TTC549 (cell line): ENCODE measurements at regions not wholly inside any gene's neighbourhood (a gene's known extent, or its start where the extent isn't known, plus 50 kb on each side); places are given as distances from the start of the nearest gene placed in this dataset.
"Not testable (repeated sequence)": the region's sequence is repeated elsewhere in the genome, so short reads cannot be mapped to it uniquely, and the experiment has no call there.

Experiments
- FAIRE-seq: peaks from 2 replicates; lab custom pipeline; 2012; peaks lifted over from hg19 to GRCh38; lab: Jason Lieb, UNC

DNA sequence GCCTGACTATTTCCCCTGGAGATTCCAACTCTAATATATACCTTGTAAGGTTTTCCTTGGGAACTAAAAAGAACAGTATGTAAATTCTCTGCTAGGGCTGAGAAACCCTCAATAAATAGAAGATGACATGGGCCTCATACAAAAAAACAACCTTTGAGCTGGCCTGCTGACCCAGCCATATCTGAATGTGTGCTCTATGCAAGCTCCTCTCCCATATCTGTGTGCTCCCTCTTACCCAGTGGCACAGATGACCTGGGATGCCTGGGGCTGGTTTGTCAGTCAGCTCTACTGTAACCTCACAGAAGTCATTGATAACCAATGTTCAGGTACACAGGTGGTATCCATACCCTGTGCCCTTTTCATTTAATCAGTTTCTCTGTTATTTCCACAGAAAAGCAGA, 329.2 kb downstream of the SEC16B start:
- FAIRE-seq = no peak

DNA sequence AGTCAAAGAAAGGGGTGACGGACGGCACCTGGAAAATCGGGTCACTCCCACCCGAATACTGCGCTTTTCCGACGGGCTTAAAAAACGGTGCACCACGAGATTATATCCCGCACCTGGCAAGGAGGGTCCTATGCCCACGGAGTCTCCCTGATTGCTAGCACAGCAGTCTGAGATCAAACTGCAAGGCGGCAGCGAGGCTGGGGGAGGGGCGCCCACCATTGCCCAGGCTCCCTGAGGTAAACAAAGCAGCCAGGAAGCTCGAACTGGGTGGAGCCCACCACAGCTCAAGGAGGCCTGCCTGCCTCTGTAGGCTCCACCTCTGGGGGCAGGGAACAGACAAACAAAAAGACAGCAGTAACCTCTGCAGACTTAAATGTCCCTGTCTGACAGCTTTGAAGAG, 335.7 kb downstream of the SEC16B start:
- not testable (repeated sequence) for FAIRE-seq

DNA sequence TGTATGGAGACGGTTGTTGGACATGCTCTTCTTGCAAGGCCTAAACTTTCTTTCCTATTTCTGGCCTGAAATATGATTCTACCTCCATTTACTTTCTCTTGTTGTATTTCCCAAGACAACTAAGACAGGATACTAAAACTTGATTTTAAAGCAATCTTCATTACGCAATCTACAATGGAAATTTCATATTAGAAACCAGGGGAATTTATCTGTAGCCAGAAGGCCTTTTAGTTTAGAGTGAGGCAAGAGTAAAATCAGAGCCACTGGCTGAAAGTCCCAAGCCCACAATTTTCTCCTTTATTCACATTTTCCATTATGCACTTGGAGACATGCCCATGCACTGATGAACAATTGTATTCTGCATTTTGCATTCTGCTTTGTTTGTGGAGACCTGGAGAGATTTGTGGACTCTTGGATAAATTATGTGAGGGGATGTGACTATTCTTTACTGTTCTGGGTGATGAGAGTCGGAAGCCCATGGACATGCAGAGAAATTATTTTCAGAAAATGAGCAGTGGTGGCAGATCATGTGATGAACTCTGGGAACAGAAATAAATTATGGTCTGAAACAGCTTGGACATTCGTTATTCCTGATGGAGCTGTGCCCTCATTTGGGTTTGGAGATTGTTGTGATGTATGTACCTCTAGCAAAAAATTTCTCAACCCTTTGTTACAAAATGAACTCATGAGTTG, 336.8 kb downstream of the SEC16B start:
- FAIRE-seq = no peak

DNA sequence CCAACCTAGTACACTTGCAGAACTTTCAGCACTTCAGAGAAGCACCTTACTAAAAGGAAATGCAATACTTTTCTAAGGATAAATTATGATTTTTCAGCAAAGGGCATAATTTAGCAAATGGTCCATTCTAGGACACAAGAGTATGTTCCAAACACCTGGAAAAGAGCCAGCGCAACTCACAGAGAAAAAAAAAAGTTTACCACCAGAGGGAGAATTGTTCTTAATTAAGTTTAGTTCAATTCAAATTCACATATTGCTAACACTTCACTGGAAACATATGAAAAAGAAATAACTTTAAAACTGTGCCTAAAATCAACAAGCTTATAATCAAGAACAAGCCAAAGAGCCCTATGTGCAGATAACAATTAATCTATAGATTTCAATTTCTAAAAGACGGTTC, 338.1 kb downstream of the SEC16B start:
- FAIRE-seq = no peak

DNA sequence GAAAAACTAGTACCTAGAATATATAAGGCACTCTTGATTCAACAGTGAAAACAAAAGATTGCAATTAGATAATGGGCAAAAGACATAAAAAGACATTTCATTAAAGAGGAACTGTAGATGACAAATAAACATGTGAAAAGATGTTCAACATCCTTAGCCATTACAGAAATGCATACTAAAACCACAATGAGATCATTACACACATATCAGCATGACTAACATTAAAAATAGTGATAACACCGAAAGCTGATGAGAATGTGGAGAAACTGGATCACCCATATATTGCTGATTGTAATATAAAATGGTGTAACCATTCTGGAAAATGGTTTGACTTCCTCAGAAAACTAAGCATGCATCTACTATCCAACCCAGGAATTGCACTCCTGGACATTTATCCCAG, 340.3 kb downstream of the SEC16B start:
- FAIRE-seq = no peak

DNA sequence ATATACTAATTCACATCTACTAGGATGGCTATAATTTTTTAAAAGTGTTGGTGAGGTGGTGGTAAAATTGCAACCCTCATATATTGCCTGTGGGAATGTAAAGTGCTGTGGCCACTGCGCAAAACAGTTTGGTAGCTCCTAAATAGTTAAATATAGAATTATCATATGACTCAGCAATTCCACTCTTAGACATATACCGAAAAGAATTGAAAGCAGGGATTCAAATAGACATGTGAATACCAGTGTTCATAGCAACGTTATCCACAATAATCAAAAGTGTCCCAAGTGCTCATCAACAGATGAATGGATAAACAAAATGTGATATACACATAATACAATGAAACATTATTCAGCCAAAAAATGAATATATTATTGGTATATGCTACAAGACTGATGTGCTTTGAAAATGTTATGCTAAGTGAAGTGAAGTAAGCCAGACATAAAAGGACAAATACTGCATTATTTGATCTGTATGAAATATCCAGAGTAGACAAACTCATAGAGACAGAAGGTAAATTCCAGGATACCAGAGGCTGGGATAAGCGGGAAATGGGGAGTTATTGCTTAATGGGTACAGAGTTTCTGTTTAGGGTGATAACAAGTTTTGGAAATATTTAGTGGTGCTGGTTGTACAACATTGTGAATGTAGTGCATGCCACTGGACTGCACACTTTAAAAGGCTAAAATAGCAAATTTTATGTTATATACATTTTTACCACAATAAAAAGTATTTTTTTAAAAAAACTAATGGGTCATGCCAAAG, 342.5 kb downstream of the SEC16B start:
- no peak for FAIRE-seq

DNA sequence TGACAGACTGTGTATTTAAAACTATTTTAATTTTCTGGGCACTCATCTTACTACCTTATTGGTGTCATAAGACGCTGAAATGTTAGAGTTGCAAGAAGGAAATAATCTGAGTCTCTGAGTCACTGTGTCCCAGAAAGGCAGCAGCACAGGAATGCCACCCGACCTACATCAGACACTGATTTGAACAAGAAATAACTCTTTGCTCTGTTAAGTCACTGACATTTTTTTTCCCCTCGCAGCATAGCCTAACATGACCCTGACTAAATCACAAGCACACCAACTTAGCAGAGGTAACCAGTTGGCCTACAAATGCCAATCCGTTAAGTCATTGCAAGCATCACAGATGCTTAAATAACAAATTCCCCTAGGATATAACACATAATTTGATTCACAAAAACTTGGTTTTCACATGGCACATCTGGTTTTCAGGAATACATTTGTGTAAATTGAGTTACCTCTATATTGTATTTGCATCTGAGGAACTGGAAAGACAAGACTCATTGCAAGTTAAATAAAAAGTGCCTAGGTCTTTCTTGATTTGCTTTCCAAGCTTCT, 349.1 kb downstream of the SEC16B start:
- FAIRE-seq = no peak

DNA sequence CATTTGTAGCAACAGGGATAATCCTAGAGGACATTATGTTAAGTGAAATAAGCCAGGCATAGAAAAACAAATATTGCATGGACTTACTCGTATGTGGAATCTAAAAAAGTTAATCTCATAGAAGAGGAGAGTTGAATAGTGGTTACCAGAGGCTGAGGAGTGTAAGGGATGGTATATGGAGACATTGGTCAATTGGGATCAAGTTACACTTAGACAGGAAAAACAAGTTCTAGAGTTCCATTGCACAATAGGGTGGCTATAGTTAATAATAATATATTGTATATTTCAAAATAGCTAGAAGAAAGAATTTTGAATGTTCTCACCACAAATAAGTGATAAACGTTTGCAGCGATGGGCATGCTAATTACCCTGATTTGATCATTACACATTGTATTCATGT, 354.6 kb downstream of the SEC16B start:
- no peak for FAIRE-seq

DNA sequence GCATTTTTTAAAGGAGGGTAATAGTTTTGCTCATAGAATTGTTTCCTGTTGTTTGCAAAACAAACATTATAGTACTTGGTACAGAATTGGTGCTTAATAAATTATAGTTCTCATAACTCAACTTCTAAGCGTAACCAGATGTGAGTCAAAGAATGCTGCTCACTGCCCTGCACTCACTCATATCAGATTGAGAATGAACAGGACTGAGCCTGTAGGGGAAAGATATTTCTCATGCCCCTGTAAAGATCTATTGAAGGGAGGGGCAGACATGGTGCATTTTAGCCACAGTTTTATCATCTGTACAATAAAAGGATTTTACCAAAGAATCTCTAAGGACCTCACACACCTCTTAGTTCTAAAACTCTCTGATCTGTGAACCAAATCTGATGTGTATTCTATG, 358.5 kb downstream of the SEC16B start:
- FAIRE-seq = no peak

DNA sequence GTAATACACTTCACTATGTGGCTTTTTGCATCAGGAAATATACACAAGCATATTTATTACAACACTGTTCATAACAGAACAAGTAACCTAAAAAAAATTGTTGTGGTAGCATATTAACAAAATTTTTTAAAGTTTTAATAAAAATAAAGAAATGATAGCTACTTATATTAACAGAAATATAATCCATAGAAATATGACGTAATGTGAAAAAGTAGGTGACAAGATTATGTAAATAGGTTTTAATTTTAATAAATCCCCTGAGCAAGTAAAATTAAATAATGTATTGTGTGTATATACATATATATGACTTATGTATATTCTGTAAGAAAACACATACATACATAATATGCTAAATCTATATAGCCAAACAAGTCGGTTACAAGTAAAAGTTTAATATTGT, 359.9 kb downstream of the SEC16B start:
- FAIRE-seq = peak; percentile 82

DNA sequence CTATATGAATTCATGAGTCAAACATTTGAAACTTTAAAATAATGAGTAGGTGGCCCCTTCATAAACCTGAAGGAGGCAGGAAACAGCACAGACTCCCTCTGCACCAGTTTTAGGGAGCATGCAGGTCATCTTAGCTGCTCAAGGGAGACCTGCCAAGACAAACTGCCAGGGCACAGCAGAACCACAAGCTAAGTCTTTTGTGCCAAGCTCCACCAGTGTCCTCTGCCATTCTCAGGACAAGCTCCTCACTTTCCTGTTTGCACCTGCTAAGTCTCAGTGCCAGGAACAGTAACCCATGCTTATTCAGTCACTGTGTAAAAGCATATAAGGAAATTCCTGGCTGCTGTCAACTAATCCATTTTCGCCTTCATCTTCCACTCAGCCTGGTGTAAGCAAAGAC, 368.9 kb downstream of the SEC16B start:
- no peak for FAIRE-seq

DNA sequence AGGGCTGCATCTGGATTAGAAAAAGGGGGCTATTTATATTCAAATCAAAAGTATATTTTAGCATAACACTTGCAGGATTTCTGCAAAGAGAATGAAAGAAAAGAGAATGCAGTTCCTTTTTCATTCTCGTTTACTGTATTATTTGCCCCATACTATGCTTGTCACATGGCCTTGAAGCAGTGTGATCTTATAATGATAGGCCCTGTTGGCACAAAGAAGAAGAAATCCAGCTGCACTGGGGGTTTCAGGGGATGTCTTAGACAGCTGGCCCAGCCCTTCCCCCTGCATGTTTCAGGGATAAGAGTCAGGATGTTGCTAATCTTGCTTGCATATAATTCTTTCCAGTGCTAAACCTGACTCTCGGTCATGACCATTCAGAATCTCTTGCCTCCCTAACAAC, 369.5 kb downstream of the SEC16B start:
- no peak for FAIRE-seq

DNA sequence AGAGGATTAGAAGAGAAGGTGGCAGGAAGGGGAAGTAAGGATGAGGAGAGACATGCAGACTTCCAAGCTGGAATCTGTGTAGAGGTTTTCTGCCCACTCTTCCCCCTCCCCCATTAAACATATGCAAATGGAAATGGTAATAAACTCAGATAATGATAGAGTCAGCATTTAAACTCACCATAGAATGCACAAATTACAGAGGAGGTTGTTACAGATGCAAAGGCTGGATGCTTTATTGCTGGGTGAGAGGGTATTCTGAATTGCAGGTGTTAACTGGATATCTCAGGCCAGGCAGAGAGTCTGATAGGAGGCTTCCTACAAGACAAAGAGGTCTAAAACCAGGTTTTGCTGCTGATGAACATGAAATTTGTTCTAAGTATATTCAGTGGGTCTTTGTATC, 372.5 kb downstream of the SEC16B start:
- no peak for FAIRE-seq

DNA sequence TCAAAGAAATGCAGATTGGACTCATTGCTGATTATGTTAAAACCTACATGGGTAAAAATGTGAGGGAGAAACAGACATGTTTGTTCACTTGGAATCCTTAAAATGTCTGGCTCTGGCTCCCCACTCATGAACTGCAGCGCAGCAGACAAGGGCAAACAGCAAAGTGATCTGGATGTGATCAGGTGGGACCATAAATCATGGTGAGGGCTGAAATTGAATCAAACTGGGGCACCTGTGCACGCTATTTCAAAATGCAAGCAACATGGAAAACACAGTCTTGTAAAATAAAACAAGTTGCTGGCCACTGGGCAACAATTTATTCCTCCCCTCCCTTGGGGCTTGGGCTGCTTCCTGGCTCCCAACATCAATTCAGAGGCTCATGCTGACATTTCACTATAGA, 373.4 kb downstream of the SEC16B start:
- no peak for FAIRE-seq

DNA sequence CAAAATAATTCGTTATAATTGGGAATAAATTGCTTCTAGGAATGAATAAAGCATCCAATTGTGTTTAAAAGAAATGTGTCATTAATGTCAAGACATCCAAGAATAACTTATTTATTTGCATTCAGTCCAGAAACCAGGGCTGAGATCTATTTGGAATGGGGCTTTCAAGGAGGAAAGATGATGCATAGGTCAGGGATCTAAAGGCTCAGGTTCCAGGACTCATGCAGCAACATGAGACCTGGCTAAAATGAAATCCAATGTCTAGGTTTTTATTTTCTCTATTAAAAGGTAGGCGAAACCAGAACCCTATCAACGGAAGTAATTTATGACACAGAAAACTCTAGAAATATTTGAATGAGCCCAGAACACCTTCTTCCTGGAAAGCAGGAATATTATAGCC, 376.8 kb downstream of the SEC16B start:
- no peak for FAIRE-seq

DNA sequence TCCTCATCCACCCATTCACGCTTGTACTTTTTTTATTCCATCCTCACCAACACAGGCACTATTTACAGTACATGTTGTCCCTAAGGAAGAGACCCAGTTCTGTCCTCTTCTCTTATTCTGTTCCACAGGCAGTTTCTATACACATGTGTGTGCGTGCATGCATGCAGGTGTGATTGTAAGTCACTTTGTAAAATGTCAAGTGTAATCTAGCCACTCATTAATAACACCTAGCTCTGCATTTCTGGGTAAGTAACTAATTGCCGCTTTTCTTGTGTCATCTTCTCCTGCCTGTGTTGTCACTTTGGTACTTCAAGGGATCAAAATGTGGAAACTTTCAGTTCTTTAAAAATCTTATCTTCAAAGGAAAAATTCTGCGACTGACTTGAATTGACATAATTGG, 377.2 kb downstream of the SEC16B start:
- FAIRE-seq = no peak

DNA sequence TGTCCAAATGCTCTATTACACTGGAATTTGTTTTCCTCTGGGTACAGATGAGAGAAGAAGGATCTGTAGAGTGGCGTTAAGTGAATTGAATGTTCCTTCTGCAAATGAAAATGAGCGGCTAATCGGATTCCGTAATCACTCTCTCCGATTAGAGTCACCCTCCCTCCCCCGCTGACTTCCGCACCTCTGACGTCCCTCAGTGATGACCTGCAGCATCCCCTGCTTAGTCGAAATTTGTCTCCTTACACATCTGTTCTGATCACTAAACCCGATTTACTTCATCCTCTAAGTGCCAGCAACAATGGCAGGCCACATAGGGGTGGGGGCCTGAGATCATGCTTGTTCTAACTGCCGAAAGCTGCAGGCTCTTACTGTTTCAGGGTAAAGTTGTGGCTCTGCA, 378.7 kb downstream of the SEC16B start:
- FAIRE-seq = no peak

DNA sequence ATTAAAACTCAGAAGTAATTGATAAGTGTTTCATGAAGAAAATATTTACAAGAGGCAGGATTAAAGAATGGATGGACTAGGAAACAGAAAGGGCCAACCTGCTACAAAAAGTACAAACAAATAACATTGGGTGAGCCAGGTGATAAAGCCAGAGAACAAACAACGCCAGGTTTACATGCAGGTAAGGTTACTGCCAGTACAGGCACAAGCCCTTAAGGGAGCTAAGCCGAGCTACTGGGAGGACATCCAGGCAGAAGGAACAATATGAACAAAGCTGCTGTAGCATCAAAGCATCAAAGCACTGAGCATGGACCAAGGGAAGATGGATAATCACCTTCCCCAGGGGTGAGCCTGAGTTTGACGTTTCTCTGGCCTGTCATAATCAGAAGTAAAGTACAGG, 380.7 kb downstream of the SEC16B start:
- FAIRE-seq = no peak

DNA sequence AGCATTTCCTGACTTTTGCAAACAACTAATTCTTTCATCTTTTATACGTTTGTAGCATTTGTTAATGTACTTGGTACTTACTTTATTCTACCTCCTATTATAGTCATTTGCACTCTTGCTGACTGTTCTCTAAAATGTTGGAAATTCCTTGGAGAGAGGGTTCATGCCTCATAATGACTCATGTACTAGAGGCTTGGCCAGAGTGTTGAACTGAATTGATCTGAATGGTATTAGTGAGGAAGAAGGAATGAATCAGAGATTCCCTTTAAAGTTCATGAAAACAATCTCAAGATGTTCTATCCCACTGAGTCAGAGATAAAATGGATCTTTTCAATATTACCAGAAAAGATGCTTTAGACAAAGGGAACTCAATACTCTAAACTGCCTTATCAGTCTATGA, 383.4 kb downstream of the SEC16B start:
- no peak for FAIRE-seq

DNA sequence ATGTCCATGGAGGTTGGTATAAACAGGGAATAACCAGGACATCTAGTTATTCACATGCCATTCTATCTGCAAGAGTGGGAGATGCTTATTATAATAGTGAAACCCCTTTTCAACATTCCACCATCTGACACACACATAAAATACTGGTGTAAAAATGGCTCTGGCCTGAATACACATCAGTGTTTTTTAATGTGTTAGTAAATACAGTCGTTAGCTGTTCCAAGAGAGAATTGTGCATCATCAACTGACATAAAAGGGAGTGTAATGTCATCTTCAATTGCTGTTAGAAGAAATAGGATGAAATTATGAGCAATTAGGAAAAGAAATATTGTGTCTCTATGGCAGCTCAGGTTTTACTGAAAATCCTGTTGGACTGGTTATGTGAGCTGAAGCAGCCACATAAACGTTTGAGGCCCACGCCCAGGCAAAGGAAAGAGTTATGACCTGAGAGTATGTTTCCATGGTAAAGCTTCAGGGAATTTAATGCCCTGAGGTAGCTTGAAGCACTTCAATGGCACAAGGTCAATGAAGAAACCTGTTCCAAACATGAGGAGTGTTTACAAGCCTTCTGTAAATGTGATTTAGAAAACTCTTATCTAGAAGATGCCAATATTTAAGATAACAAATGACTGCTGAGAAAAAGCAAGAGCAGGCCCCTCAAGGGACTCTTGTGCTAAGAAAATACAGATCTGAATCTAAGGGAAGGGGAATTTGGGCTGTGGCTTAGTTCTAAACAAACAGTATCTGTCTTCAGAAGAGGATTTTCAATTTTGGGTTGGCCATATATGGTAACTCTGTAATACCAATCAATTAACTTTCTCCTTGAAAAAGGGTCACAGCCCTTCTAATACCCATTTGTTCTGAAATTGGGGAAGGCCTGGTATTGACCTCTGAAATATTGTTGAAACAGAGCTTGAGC, 384.3 kb downstream of the SEC16B start:
- no peak for FAIRE-seq

DNA sequence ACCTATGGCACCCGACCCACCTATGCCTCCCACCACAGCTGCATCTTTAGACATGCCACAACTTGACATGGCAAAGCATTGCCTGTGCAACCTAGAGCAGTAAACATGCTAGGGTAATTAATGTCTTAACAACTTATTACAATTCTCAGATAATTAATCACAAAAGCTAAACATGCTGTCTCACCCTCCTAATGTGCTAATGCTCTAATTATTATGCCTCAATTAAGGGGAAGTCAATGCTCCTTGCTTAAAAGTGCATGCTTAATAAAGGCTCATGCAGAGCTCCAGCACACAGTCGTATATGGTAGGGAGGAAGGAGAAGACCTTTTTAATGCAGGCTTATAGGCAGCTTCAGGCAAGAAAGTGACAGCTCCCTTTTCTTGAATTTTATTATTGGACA, 396.0 kb downstream of the SEC16B start:
- FAIRE-seq = no peak

DNA sequence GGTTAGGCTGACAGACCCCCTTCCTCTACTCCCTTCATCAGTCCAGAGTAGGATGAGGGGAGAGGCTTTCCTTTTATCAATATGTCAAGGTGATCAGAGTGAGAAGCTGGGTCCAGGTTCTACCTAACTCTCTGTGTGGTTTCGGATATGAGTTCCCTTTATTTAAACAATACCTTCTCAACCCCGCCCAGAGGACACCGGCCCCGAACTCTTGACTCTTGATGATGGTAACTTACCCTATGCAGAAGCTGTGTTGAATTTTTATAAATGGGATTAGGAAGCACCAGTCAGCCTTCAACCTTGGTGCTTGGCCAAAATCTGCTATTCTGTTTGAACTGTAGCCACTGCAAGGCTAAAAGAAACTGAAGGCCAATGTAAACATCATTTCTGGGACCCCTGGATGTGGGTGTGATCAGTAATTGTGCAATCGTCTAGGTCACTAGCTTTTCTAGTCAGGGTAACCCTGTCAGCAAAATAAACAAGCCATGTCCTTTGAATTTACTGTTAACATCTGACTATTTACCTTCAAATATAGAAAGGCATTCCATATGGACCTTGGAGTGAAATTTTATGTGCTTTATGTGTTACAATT, 398.3 kb downstream of the SEC16B start:
- no peak for FAIRE-seq
